Loucy (cell line): ENCODE measurements at regions not wholly inside any gene's neighbourhood (a gene's known extent, or its start where the extent isn't known, plus 50 kb on each side); places are given as distances from the start of the nearest gene placed in this dataset.

Experiments used
- H2AFZ ChIP-seq: fragments of 200-600 bp; sonication (generic); 2 replicates; pipeline ENCODE4 v1.6.0; 2016; ENCODE audit warnings: antibody characterized with exemption, mild to moderate bottlenecking, low read length, moderate library complexity
- H3F3A ChIP-seq: fragments of 200-600 bp; 2 replicates; pipeline ENCODE4 v1.6.0; 2016; ENCODE audit warnings: antibody characterized with exemption, low read depth, mild to moderate bottlenecking
- H3K27me3 ChIP-seq: fragments of 200-600 bp; sonication (generic); 2 replicates; pipeline ENCODE4 v1.6.1; 2014; ENCODE audit warnings: low read length, mild to moderate bottlenecking; ENCODE audit not compliant: insufficient read depth, poor library complexity, severe bottlenecking
- H3K36me3 ChIP-seq: fragments of 200-600 bp; sonication (generic); 2 replicates; pipeline ENCODE4 v1.6.1; 2016; ENCODE audit warnings: low read length; ENCODE audit not compliant: insufficient read depth
- H3K4me1 ChIP-seq: fragments of 200-600 bp; sonication (generic); 2 replicates; pipeline ENCODE4 v1.5.1; 2014; ENCODE audit warnings: low read length, mild to moderate bottlenecking; ENCODE audit not compliant: insufficient read depth, poor library complexity, severe bottlenecking
- H3K4me2 ChIP-seq: fragments of 200-600 bp; sonication (generic); 2 replicates; pipeline ENCODE4 v1.6.0; 2014; ENCODE audit warnings: antibody characterized with exemption, low read length, low read depth, mild to moderate bottlenecking; ENCODE audit not compliant: poor library complexity, severe bottlenecking
- H3K4me3 ChIP-seq: fragments of 200-600 bp; sonication (generic); 2 replicates; pipeline ENCODE4 v1.5.1; 2014; ENCODE audit warnings: low read length, mild to moderate bottlenecking, mixed read lengths; ENCODE audit not compliant: poor library complexity, severe bottlenecking
- H3K79me2 ChIP-seq: fragments of 200-600 bp; sonication (generic); 2 replicates; pipeline ENCODE4 v1.6.1; 2014; ENCODE audit warnings: low read length; ENCODE audit not compliant: insufficient read depth
- H3K9ac ChIP-seq: fragments of 200-600 bp; sonication (generic); 2 replicates; pipeline ENCODE4 v1.6.0; 2014; ENCODE audit warnings: mild to moderate bottlenecking, low read depth, low read length, moderate library complexity; ENCODE audit not compliant: poor library complexity, severe bottlenecking
- H3K9me2 ChIP-seq: fragments of 200-600 bp; sonication (generic); replicated peaks from 2 replicates; pipeline ENCODE4 v1.6.1; 2016; ENCODE audit warnings: low read depth, low read length, mixed read lengths
- H3K9me3 ChIP-seq: fragments of 200-600 bp; sonication (generic); 2 replicates; pipeline ENCODE4 v1.6.1; 2014; ENCODE audit warnings: mild to moderate bottlenecking, antibody characterized with exemption, low read length, low read depth; ENCODE audit not compliant: insufficient read depth
- H4K20me1 ChIP-seq: fragments of 200-600 bp; sonication (generic); 2 replicates; pipeline ENCODE4 v1.6.0; 2014; ENCODE audit warnings: antibody characterized with exemption, low read length, mild to moderate bottlenecking; ENCODE audit not compliant: insufficient read depth, poor library complexity, severe bottlenecking
- CTCF ChIP-seq: fragments of 200-600 bp; sonication (generic); conservative IDR thresholded peaks from 2 replicates; pipeline ENCODE4 v1.5.1; 2014; ENCODE audit warnings: mild to moderate bottlenecking, antibody characterized with exemption, low read length
- EZH2phosphoT487 ChIP-seq: fragments of 200-600 bp; IDR thresholded peaks from 2 replicates; pipeline ENCODE4 v1.6.1; 2018; ENCODE audit warnings: antibody characterized with exemption, mild to moderate bottlenecking, moderate library complexity, borderline replicate concordance

GRCh38 chr5:4228708-4229107 is 633.1 kb downstream of the IRX1 start:
- TF ChIP-seq EZH2phosphoT487: no peak
- TF ChIP-seq CTCF: no peak
- Histone ChIP-seq H3K4me1 (peaks cover 12% of the 10 kb centered on the region), H3K9ac (no peak overlapping the region), H2AFZ (no peak overlapping the region), H4K20me1 (no peaks in the 10 kb centered on the region), H3K9me3 (no peaks in the 10 kb centered on the region), H3K27me3 (no peaks in the 10 kb centered on the region), H3K36me3 (no peaks in the 10 kb centered on the region), H3K79me2 (no peaks in the 10 kb centered on the region), H3K4me2 (no peak overlapping the region), H3K4me3 (no peak overlapping the region), H3K9me2 (no peaks in the 10 kb centered on the region), H3F3A (no peaks in the 10 kb centered on the region)

- Histone ChIP-seq H4K20me1 (no peaks in the 10 kb centered on the region), H3K9me2 (no peaks in the 10 kb centered on the region), H3K27me3 (no peaks in the 10 kb centered on the region), H3K4me3 (no peak overlapping the region), H3K4me1 (peaks cover 12% of the 10 kb centered on the region), H2AFZ (peak overlapping the region; percentile 69), H3F3A (no peaks in the 10 kb centered on the region), H3K4me2 (peak overlapping the region; percentile 13), H3K36me3 (no peaks in the 10 kb centered on the region), H3K9me3 (peaks cover 3% of the 10 kb centered on the region; the same call in 1 of the 2 replicates), H3K9ac (peak overlapping the region; percentile 8), H3K79me2 (no peaks in the 10 kb centered on the region)
- TF ChIP-seq CTCF (no peak), EZH2phosphoT487 (no peak)
These were observed 634.0 kb downstream of the IRX1 start for GRCh38 chr5:4229414-4230292.

- Histone ChIP-seq H3K4me3 (no peak overlapping the region), H3K4me1 (peaks cover 12% of the 10 kb centered on the region), H3K36me3 (no peaks in the 10 kb centered on the region), H4K20me1 (no peaks in the 10 kb centered on the region), H3K79me2 (no peaks in the 10 kb centered on the region), H3K9ac (no peak overlapping the region), H3K27me3 (no peaks in the 10 kb centered on the region), H2AFZ (no peak overlapping the region), H3K4me2 (no peak overlapping the region), H3K9me2 (no peaks in the 10 kb centered on the region), H3K9me3 (peaks cover 7% of the 10 kb centered on the region; the same call in 1 of the 2 replicates), H3F3A (no peaks in the 10 kb centered on the region)
- TF ChIP-seq EZH2phosphoT487 (no peak), CTCF (no peak)
These were observed 634.8 kb downstream of the IRX1 start for GRCh38 chr5:4230471-4230785.
